GM06990 (cell line): ENCODE measurements at regions not wholly inside any gene's neighbourhood (a gene's known extent, or its start where the extent isn't known, plus 50 kb on each side); places are given as distances from the start of the nearest gene placed in this dataset.

ENCODE experiments used
- DNase-seq: peaks from one replicate; pipeline ENCODE4 v3.0.0-alpha.2; 2011; ENCODE audit not compliant: insufficient read length; ENCODE audit errors: extremely low read depth
- H3K27me3 ChIP-seq: replicated peaks from 2 replicates; pipeline ENCODE4 v1.6.0; 2011; ENCODE audit warnings: low read length; ENCODE audit not compliant: control insufficient read depth, insufficient read depth
- H3K36me3 ChIP-seq: 2 replicates; pipeline ENCODE4 v1.5.1; 2011; ENCODE audit warnings: low read length; ENCODE audit not compliant: control insufficient read depth, insufficient read depth
- H3K4me3 ChIP-seq: replicated peaks from 2 replicates; pipeline ENCODE4 v1.5.1; 2011; ENCODE audit warnings: low read depth, mild to moderate bottlenecking, control low read depth, low read length
- TF ChIP-seq, protein P1 (sequence below): IDR thresholded peaks from 2 replicates; pipeline ENCODE4 v1.5.1; 2011; ENCODE audit warnings: low read length, control low read depth, mild to moderate bottlenecking, inconsistent platforms; ENCODE audit not compliant: insufficient read depth, poor library complexity, severe bottlenecking

DNA sequence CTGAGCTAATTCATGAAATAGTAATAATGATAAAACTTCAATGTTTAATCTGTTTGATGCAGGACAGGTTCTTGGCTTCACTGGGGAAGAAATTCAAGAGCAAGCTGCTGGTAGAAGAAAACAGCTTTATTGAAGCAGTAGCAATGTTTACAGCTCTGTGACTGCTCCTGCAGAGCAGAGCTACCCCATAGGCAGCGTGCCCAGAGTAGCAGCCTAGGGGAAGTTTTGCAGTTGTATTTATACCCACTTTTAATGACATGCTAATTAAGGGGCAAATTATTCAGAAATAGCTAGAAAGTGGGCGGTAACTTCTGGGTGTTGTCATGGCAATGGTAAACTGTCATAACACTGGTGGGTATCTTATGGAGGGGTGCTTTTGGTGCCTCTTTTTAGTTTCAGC is 518.0 kb downstream of the RFPL4B start:
- Histone ChIP-seq H3K4me3 (no peak overlapping the region), H3K36me3 (no peaks in the 10 kb centered on the region), H3K27me3 (no peaks in the 10 kb centered on the region)
- no peak for DNase-seq
- TF ChIP-seq, protein P1, sequence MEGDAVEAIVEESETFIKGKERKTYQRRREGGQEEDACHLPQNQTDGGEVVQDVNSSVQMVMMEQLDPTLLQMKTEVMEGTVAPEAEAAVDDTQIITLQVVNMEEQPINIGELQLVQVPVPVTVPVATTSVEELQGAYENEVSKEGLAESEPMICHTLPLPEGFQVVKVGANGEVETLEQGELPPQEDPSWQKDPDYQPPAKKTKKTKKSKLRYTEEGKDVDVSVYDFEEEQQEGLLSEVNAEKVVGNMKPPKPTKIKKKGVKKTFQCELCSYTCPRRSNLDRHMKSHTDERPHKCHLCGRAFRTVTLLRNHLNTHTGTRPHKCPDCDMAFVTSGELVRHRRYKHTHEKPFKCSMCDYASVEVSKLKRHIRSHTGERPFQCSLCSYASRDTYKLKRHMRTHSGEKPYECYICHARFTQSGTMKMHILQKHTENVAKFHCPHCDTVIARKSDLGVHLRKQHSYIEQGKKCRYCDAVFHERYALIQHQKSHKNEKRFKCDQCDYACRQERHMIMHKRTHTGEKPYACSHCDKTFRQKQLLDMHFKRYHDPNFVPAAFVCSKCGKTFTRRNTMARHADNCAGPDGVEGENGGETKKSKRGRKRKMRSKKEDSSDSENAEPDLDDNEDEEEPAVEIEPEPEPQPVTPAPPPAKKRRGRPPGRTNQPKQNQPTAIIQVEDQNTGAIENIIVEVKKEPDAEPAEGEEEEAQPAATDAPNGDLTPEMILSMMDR = no peak

DNA sequence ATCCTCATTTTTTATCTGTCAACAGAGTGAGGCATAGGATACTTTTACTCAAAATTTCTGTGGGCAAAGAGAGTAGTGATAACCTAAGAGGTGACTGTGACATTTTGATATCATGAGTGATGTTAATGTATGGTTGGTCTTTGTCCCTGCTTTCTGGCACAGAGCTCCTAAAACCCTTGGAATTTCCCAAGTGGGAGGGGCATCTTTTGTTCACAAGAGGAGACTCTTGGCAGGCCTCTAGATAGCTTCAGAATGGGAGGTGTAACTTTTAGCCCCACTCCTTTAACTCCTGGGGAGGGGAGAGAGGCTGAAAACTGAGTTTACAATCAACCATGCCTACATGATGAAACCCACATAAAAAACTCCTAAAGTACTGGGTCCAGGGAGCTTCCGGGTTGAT is 527.8 kb downstream of the RFPL4B start:
- no peaks in the 10 kb centered on the region for H3K27me3 ChIP-seq
- H3K4me3 ChIP-seq = no peak overlapping the region
- no peak for DNase-seq
- H3K36me3 ChIP-seq = no peaks in the 10 kb centered on the region
- TF ChIP-seq, protein P1 = no peak

GRCh38 chr6:112877134-112878100 is 530.3 kb downstream of the RFPL4B start:
- TF ChIP-seq, protein P1 = no peak
- no peaks in the 10 kb centered on the region for H3K36me3 ChIP-seq
- no peak for DNase-seq
- H3K27me3 ChIP-seq = no peaks in the 10 kb centered on the region
- H3K4me3 ChIP-seq = no peak overlapping the region

- TF ChIP-seq, protein P1 = peak; percentile 29
- no peaks in the 10 kb centered on the region for H3K36me3 ChIP-seq
- no peaks in the 10 kb centered on the region for H3K27me3 ChIP-seq
- H3K4me3 ChIP-seq = no peak overlapping the region
- DNase-seq = peak; percentile 3
Measured at GRCh38 chr6:112879920-112880413, 532.8 kb downstream of the RFPL4B start.

DNA sequence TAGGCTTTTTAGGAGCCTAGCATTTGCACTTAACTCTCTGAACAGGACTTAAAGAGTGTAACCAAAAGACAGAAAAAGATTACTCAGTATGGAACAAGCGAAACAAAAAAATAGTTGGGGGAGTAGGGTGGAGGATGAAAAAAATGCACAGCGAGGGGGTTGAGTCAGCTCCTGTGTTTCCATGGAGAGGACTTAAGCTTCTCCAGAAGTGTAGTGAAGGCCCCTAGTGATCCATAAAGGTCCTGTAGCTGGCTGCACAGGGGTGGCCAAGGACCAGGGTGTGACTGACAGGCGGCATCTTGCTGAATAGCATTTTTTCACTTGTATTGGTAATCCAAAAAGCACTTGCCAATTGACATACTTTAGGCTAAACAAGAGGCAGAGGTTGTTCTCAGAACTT is 533.9 kb downstream of the RFPL4B start:
- Histone ChIP-seq H3K27me3 (no peaks in the 10 kb centered on the region), H3K4me3 (no peak overlapping the region), H3K36me3 (no peaks in the 10 kb centered on the region)
- DNase-seq = no peak
- TF ChIP-seq, protein P1 = no peak
